ENCODE measurements at regions not wholly inside any gene's neighbourhood (a gene's known extent, or its start where the extent isn't known, plus 50 kb on each side); places are given as distances from the start of the nearest gene placed in this dataset.

- Histone ChIP-seq H3K4me1 (ENCODE audit: control insufficient read depth in 1 of 2, extremely low read depth in 1 of 2, insufficient read depth in 2 of 2, low read length in 2 of 2) (no peaks in the 10 kb centered on the region), H3K4me3 (ENCODE audit: control insufficient read depth in 1 of 2, extremely low read depth in 1 of 2, low read length in 1 of 2) (no peak overlapping the region), H3K36me3 (ENCODE audit: control insufficient read depth in 2 of 2, extremely low read depth in 1 of 2, insufficient read depth in 1 of 2, low read length in 1 of 2) (no peaks in the 10 kb centered on the region), H3K9me3 (no peaks in the 10 kb centered on the region), H3K27me3 (replicated peaks in 1 of 2; ENCODE audit: control insufficient read depth in 2 of 2, extremely low read depth in 1 of 2, insufficient read depth in 2 of 2, low read length in 1 of 2) (no peaks in the 10 kb centered on the region), H3K27ac (ENCODE audit: low read length) (no peak overlapping the region)
- WGBS (ENCODE audit: insufficient coverage): no CpG with 5 or more reads among the region's 2 CpGs
- H3K4me3 Mint-ChIP-seq: no peak overlapping the region
- no peaks in the 10 kb centered on the region for H3K36me3 Mint-ChIP-seq
- H3K9me3 Mint-ChIP-seq: peaks cover 7 to 17% (median 15%) of the 10 kb centered on the region in 3 donors
- ChIA-PET POLR2A (no interaction called here), CTCF (no interaction called here)
- no peak for ATAC-seq (replicated peaks in 1 of 4)
- H3K27ac Mint-ChIP-seq: no peak overlapping the region
- no peak for DNase-seq
- no peaks in the 10 kb centered on the region for H3K4me1 Mint-ChIP-seq
- no peaks in the 10 kb centered on the region for H3K27me3 Mint-ChIP-seq
Measured at GRCh38 chr7:63008366-63008765, 990.3 kb upstream of the ZNF722 start.

GRCh38 chr7:63009771-63010170 is 988.9 kb upstream of the ZNF722 start:
- 86% methylated on average over 4 of the region's 7 CpGs for WGBS (ENCODE audit: insufficient coverage)
- ChIA-PET CTCF (interaction anchor here in 1 of 2 donors (1.0 kb wide), 1 partner anchor 11 kb away, joined by 3 read pairs; no protein-coding TSS in a partner anchor), POLR2A (no interaction called here)
- H3K27me3 ChIP-seq (replicated peaks in 1 of 2; ENCODE audit: control insufficient read depth in 2 of 2, extremely low read depth in 1 of 2, insufficient read depth in 2 of 2, low read length in 1 of 2): no peaks in the 10 kb centered on the region
- DNase-seq (no peak), ATAC-seq (replicated peaks in 1 of 4) (no peak)
- Mint-ChIP-seq H3K4me3 (no peak overlapping the region), H3K27me3 (no peaks in the 10 kb centered on the region), H3K4me1 (no peaks in the 10 kb centered on the region), H3K27ac (no peak overlapping the region), H3K36me3 (no peaks in the 10 kb centered on the region), H3K9me3 (peaks cover 11 to 16% (median 15%) of the 10 kb centered on the region in 3 donors)
- no peak overlapping the region for H3K4me3 ChIP-seq (ENCODE audit: control insufficient read depth in 1 of 2, extremely low read depth in 1 of 2, low read length in 1 of 2)
- H3K27ac ChIP-seq (ENCODE audit: low read length): no peak overlapping the region
- no peaks in the 10 kb centered on the region for H3K36me3 ChIP-seq (ENCODE audit: control insufficient read depth in 2 of 2, extremely low read depth in 1 of 2, insufficient read depth in 1 of 2, low read length in 1 of 2)
- H3K9me3 ChIP-seq: no peaks in the 10 kb centered on the region
- no peaks in the 10 kb centered on the region for H3K4me1 ChIP-seq (ENCODE audit: control insufficient read depth in 1 of 2, extremely low read depth in 1 of 2, insufficient read depth in 2 of 2, low read length in 2 of 2)

DNA sequence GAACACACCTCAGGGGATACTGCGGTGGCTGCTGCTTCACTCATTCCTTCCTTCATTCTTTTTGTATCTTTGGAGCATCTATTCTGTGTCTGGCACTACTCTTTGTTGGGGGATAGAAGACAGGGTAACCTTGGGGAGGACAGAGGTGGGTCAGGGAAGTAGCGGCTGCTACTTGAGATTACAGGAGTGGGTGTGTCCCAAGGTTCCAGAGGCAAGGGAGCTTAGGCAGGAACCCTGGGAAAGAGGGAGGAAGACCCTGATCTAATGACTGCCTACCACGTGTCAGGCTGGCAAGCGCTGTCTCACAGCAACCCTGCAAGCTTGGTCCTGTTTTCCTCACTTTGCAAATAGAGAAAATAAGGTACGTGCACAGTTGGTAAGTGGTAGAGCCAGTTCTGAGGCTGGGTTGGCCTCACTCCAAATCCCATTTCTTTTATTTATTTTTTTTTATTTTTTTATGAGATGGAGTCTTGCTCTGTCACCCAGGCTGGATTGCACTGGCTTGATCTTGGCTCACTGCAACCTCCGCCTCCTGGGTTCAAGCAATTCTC is 985.9 kb upstream of the ZNF722 start:
- no peaks in the 10 kb centered on the region for H3K36me3 Mint-ChIP-seq
- DNase-seq (no peak), ATAC-seq (replicated peaks in 1 of 4) (no peak)
- Histone ChIP-seq H3K36me3 (ENCODE audit: control insufficient read depth in 2 of 2, extremely low read depth in 1 of 2, insufficient read depth in 1 of 2, low read length in 1 of 2) (no peaks in the 10 kb centered on the region), H3K27ac (ENCODE audit: low read length) (no peak overlapping the region), H3K4me1 (ENCODE audit: control insufficient read depth in 1 of 2, extremely low read depth in 1 of 2, insufficient read depth in 2 of 2, low read length in 2 of 2) (no peaks in the 10 kb centered on the region), H3K27me3 (replicated peaks in 1 of 2; ENCODE audit: control insufficient read depth in 2 of 2, extremely low read depth in 1 of 2, insufficient read depth in 2 of 2, low read length in 1 of 2) (no peaks in the 10 kb centered on the region), H3K4me3 (ENCODE audit: control insufficient read depth in 1 of 2, extremely low read depth in 1 of 2, low read length in 1 of 2) (no peak overlapping the region), H3K9me3 (no peaks in the 10 kb centered on the region)
- peaks cover 19 to 23% (median 23%) of the 10 kb centered on the region in 3 donors for H3K9me3 Mint-ChIP-seq
- POLR2A ChIA-PET: no interaction called here
- CTCF ChIA-PET: no interaction called here
- no peaks in the 10 kb centered on the region for H3K4me1 Mint-ChIP-seq
- no peak overlapping the region for H3K4me3 Mint-ChIP-seq
- no peak overlapping the region for H3K27ac Mint-ChIP-seq
- WGBS (ENCODE audit: insufficient coverage): 78% methylated on average over 4 of the region's 6 CpGs
- no peaks in the 10 kb centered on the region for H3K27me3 Mint-ChIP-seq

DNA sequence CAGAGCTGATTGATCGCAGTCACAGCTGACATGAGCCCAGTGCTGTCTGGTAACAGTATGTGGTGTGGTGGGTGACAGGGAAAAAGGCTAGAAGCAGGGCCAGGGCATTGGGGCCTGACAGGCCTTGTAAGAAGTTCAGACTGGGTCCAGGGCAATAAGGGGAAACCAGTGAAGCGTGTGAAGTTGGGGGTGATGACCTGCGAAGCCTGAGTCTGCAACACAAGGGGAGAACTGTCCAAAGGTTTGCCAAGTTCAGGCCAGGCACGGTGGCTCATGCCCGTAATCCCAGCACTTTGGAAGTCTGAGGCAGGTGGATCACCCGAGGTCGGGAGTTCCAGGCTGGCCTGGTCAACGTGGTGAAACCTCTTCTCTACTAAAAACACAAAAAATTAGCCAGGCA is 983.9 kb upstream of the ZNF722 start:
- H3K27me3 Mint-ChIP-seq: no peaks in the 10 kb centered on the region
- H3K4me3 ChIP-seq (ENCODE audit: control insufficient read depth in 1 of 2, extremely low read depth in 1 of 2, low read length in 1 of 2): no peak overlapping the region
- ATAC-seq (replicated peaks in 1 of 4): no peak
- CTCF ChIA-PET: no interaction called here
- no peaks in the 10 kb centered on the region for H3K4me1 ChIP-seq (ENCODE audit: control insufficient read depth in 1 of 2, extremely low read depth in 1 of 2, insufficient read depth in 2 of 2, low read length in 2 of 2)
- H3K4me1 Mint-ChIP-seq: no peaks in the 10 kb centered on the region
- no peaks in the 10 kb centered on the region for H3K36me3 ChIP-seq (ENCODE audit: control insufficient read depth in 2 of 2, extremely low read depth in 1 of 2, insufficient read depth in 1 of 2, low read length in 1 of 2)
- POLR2A ChIA-PET: no interaction called here
- no peak overlapping the region for H3K27ac ChIP-seq (ENCODE audit: low read length)
- 77% methylated on average over 4 of the region's 8 CpGs for WGBS (ENCODE audit: insufficient coverage)
- H3K27me3 ChIP-seq (replicated peaks in 1 of 2; ENCODE audit: control insufficient read depth in 2 of 2, extremely low read depth in 1 of 2, insufficient read depth in 2 of 2, low read length in 1 of 2): no peaks in the 10 kb centered on the region
- H3K4me3 Mint-ChIP-seq: no peak overlapping the region
- H3K9me3 Mint-ChIP-seq: peaks cover 23 to 32% (median 27%) of the 10 kb centered on the region in 3 donors
- H3K27ac Mint-ChIP-seq: no peak overlapping the region
- DNase-seq: no peak
- no peaks in the 10 kb centered on the region for H3K9me3 ChIP-seq
- H3K36me3 Mint-ChIP-seq: no peaks in the 10 kb centered on the region

DNA sequence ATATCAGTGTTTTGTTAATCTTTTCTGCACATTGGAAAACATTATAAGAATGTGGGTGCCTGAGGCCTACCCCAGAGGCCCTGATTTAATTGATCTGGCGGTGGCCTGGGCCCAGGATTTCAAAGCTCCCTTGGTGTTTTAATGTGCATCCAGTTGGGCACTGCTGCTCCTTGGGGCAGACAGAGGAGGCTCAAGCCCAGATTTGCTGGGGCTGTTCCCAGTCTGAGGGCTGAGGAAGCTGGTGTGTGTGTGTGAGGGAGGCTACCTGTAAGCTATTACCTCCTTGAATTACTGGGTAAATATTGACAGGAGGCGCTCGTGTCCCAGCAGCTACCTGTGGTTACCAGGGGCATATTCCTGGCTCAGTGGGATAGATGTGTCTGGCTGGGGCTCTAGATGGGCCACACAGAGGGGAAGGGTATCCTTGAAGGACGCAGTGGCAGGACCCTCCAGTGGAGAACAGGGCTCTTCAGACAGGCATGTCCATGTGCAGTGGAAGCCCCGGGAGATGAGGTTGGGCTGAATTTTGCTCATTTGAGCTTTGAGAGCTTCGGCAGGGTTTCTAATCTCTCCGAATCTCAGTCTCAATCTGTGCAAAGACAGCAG is 975.4 kb upstream of the ZNF722 start:
- no peak overlapping the region for H3K27ac Mint-ChIP-seq
- no peaks in the 10 kb centered on the region for H3K36me3 Mint-ChIP-seq
- peaks cover 8 to 34% (median 21%) of the 10 kb centered on the region in 3 donors for H3K9me3 Mint-ChIP-seq
- no peaks in the 10 kb centered on the region for H3K27me3 Mint-ChIP-seq
- no peak overlapping the region for H3K4me3 ChIP-seq (ENCODE audit: control insufficient read depth in 1 of 2, extremely low read depth in 1 of 2, low read length in 1 of 2)
- WGBS (ENCODE audit: insufficient coverage): 73% methylated on average over 7 of the region's 7 CpGs
- H3K36me3 ChIP-seq (ENCODE audit: control insufficient read depth in 2 of 2, extremely low read depth in 1 of 2, insufficient read depth in 1 of 2, low read length in 1 of 2): no peaks in the 10 kb centered on the region
- ATAC-seq (replicated peaks in 1 of 4) (no peak), DNase-seq (no peak)
- no peak overlapping the region for H3K27ac ChIP-seq (ENCODE audit: low read length)
- ChIA-PET CTCF (no interaction called here), POLR2A (no interaction called here)
- no peaks in the 10 kb centered on the region for H3K27me3 ChIP-seq (replicated peaks in 1 of 2; ENCODE audit: control insufficient read depth in 2 of 2, extremely low read depth in 1 of 2, insufficient read depth in 2 of 2, low read length in 1 of 2)
- no peaks in the 10 kb centered on the region for H3K9me3 ChIP-seq
- no peaks in the 10 kb centered on the region for H3K4me1 ChIP-seq (ENCODE audit: control insufficient read depth in 1 of 2, extremely low read depth in 1 of 2, insufficient read depth in 2 of 2, low read length in 2 of 2)
- no peak overlapping the region for H3K4me3 Mint-ChIP-seq
- H3K4me1 Mint-ChIP-seq: no peaks in the 10 kb centered on the region

DNA sequence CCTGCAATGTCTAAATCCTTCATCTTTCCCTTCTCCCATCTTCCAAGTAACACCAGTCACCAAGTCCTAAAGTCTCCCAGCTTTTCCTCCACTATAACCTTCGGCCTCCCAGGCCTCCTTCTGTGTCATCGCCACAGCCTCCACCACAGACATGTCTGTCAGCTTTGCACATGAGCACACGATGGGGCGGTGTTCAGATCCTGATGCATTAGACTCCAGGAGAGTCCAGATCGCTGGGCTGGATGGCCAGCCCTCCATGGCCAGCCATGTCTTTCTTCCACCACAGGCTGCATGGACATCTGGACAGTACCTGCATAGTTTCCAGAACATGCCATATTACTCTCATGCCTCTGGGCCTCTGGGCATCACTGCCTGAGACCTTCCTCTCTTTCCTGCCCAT is 974.2 kb upstream of the ZNF722 start:
- CTCF ChIA-PET: no interaction called here
- no peaks in the 10 kb centered on the region for H3K9me3 ChIP-seq
- no peak overlapping the region for H3K27ac ChIP-seq (ENCODE audit: low read length)
- no peaks in the 10 kb centered on the region for H3K36me3 ChIP-seq (ENCODE audit: control insufficient read depth in 2 of 2, extremely low read depth in 1 of 2, insufficient read depth in 1 of 2, low read length in 1 of 2)
- Mint-ChIP-seq H3K27me3 (no peaks in the 10 kb centered on the region), H3K4me3 (no peak overlapping the region), H3K27ac (no peak overlapping the region), H3K36me3 (no peaks in the 10 kb centered on the region), H3K4me1 (no peaks in the 10 kb centered on the region), H3K9me3 (peaks cover 11 to 33% (median 21%) of the 10 kb centered on the region in 3 donors)
- H3K4me1 ChIP-seq (ENCODE audit: control insufficient read depth in 1 of 2, extremely low read depth in 1 of 2, insufficient read depth in 2 of 2, low read length in 2 of 2): no peaks in the 10 kb centered on the region
- H3K27me3 ChIP-seq (replicated peaks in 1 of 2; ENCODE audit: control insufficient read depth in 2 of 2, extremely low read depth in 1 of 2, insufficient read depth in 2 of 2, low read length in 1 of 2): no peaks in the 10 kb centered on the region
- ATAC-seq (replicated peaks in 1 of 4) (no peak), DNase-seq (no peak)
- POLR2A ChIA-PET: no interaction called here
- no peak overlapping the region for H3K4me3 ChIP-seq (ENCODE audit: control insufficient read depth in 1 of 2, extremely low read depth in 1 of 2, low read length in 1 of 2)
- 88% methylated on average over 5 of the region's 5 CpGs for WGBS (ENCODE audit: insufficient coverage)

- H3K9me3 Mint-ChIP-seq: peaks cover 13 to 39% (median 23%) of the 10 kb centered on the region in 3 donors
- no peaks in the 10 kb centered on the region for H3K4me1 Mint-ChIP-seq
- no peaks in the 10 kb centered on the region for H3K27me3 Mint-ChIP-seq
- H3K9me3 ChIP-seq: no peaks in the 10 kb centered on the region
- CTCF ChIA-PET: no interaction called here
- no peak for DNase-seq
- no peak overlapping the region for H3K27ac ChIP-seq (ENCODE audit: low read length)
- H3K4me1 ChIP-seq (ENCODE audit: control insufficient read depth in 1 of 2, extremely low read depth in 1 of 2, insufficient read depth in 2 of 2, low read length in 2 of 2): no peaks in the 10 kb centered on the region
- 61% methylated on average over 2 of the region's 5 CpGs for WGBS (ENCODE audit: insufficient coverage)
- H3K4me3 Mint-ChIP-seq: no peak overlapping the region
- no peaks in the 10 kb centered on the region for H3K36me3 Mint-ChIP-seq
- no peak for ATAC-seq (replicated peaks in 1 of 4)
- no peaks in the 10 kb centered on the region for H3K27me3 ChIP-seq (replicated peaks in 1 of 2; ENCODE audit: control insufficient read depth in 2 of 2, extremely low read depth in 1 of 2, insufficient read depth in 2 of 2, low read length in 1 of 2)
- no peak overlapping the region for H3K4me3 ChIP-seq (ENCODE audit: control insufficient read depth in 1 of 2, extremely low read depth in 1 of 2, low read length in 1 of 2)
- H3K27ac Mint-ChIP-seq: no peak overlapping the region
- no peaks in the 10 kb centered on the region for H3K36me3 ChIP-seq (ENCODE audit: control insufficient read depth in 2 of 2, extremely low read depth in 1 of 2, insufficient read depth in 1 of 2, low read length in 1 of 2)
- POLR2A ChIA-PET: no interaction called here
Measured at GRCh38 chr7:63025815-63026214, 972.8 kb upstream of the ZNF722 start.
